GM12878 (cell line): ENCODE measurements at regions not wholly inside any gene's neighbourhood (a gene's known extent, or its start where the extent isn't known, plus 50 kb on each side); places are given as distances from the start of the nearest gene placed in this dataset.

Experiments used
- BRCA1 ChIP-seq: IDR thresholded peaks from 2 replicates; pipeline ENCODE4 v1.6.1; 2011; ENCODE audit warnings: low read depth, low read length, improper control_type of control experiment
- POLR2A ChIP-seq: IDR thresholded peaks from 2 replicates; pipeline ENCODE4 v1.6.1; 2011; ENCODE audit warnings: low read depth, mild to moderate bottlenecking, low read length
- POLR2AphosphoS5 ChIP-seq: IDR thresholded peaks from 2 replicates; pipeline ENCODE4 v1.6.1; 2011; ENCODE audit warnings: mild to moderate bottlenecking, low read length, inconsistent platforms
- SPI1 ChIP-seq: IDR thresholded peaks from 2 replicates; pipeline ENCODE4 v1.6.1; 2011; ENCODE audit warnings: low read depth, mild to moderate bottlenecking, low read length, moderate library complexity, borderline replicate concordance; ENCODE audit not compliant: insufficient read depth
- ZSCAN29 ChIP-seq: fragments of 450-650 bp; IDR thresholded peaks from 2 replicates; pipeline ENCODE4 v1.6.1; 2017; ENCODE audit warnings: mild to moderate bottlenecking, moderate library complexity

DNA sequence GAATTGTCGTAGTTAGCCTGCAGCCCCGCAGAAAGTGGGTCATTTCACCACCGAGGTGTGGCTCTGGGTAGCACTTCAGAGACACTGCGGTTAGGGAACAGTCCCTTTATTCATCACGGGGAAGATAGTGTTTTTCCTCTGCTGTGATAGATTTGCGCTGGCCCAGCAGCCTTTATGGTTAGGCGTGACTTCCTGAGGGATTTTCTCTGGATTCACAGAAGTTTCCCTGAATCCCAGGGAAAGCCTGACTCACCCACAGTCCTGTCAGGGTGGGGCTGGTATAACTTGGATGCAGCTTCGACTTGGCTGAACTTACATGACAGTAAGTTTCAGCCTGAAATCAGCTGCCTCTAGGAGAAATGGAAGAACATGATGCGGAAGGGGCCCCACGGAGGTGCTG lies 196.3 kb upstream of the HHIP start:
- TF ChIP-seq BRCA1 = no peak
- no peak for TF ChIP-seq SPI1
- TF ChIP-seq ZSCAN29 = no peak
- TF ChIP-seq POLR2AphosphoS5 = no peak
- no peak for TF ChIP-seq POLR2A
